Hematopoietic multipotent progenitor cell treated with erythropoietin and hydrocortisone succinate and interleukin-3 and kit ligand, for 17 days (in vitro differentiated cells): ENCODE measurements at regions not wholly inside any gene's neighbourhood (a gene's known extent, or its start where the extent isn't known, plus 50 kb on each side); places are given as distances from the start of the nearest gene placed in this dataset.
"Not testable (repeated sequence)": the region's sequence is repeated elsewhere in the genome, so short reads cannot be mapped to it uniquely, and the experiment has no call there.

Experiments used
- DNase-seq: peaks from one replicate; pipeline ENCODE4 v3.0.0-alpha.2; 2015; ENCODE audit warnings: low spot score

- DNase-seq: no peak
These were observed 70.0 kb downstream of the KCTD15 start for GRCh38 chr19:33866696-33867095.

GRCh38 chr19:33868076-33868735 lies 71.5 kb downstream of the KCTD15 start:
- no peak for DNase-seq

GRCh38 chr19:33868788-33869412 lies 72.2 kb downstream of the KCTD15 start:
- DNase-seq: no peak

- not testable (repeated sequence) for DNase-seq
These were observed 73.7 kb downstream of the KCTD15 start for GRCh38 chr19:33870298-33870932.

GRCh38 chr19:33871605-33872004 lies 74.9 kb downstream of the KCTD15 start:
- no peak for DNase-seq

GRCh38 chr19:33872445-33873320 lies 76.0 kb downstream of the KCTD15 start:
- no peak for DNase-seq

- no peak for DNase-seq
These were observed 78.4 kb downstream of the KCTD15 start for GRCh38 chr19:33875071-33875470.

GRCh38 chr19:33876192-33876591 lies 79.5 kb downstream of the KCTD15 start:
- DNase-seq: no peak

GRCh38 chr19:33878030-33878544 lies 81.4 kb downstream of the KCTD15 start:
- DNase-seq: no peak

GRCh38 chr19:33878910-33879810 lies 82.5 kb downstream of the KCTD15 start:
- DNase-seq: no peak

- no peak for DNase-seq
These were observed 83.3 kb downstream of the KCTD15 start for GRCh38 chr19:33879818-33880575.

GRCh38 chr19:33883859-33884519 lies 87.3 kb downstream of the KCTD15 start:
- no peak for DNase-seq

GRCh38 chr19:33885236-33885635 lies 88.6 kb downstream of the KCTD15 start:
- DNase-seq: no peak

- DNase-seq: no peak
These were observed 91.2 kb downstream of the KCTD15 start for GRCh38 chr19:33887891-33888290.

- DNase-seq: no peak
These were observed 92.0 kb downstream of the KCTD15 start for GRCh38 chr19:33888665-33889064.

- no peak for DNase-seq
These were observed 93.9 kb downstream of the KCTD15 start for GRCh38 chr19:33890569-33890968.

GRCh38 chr19:33891773-33892172 lies 95.1 kb downstream of the KCTD15 start:
- no peak for DNase-seq

GRCh38 chr19:33894787-33895186 lies 98.1 kb downstream of the KCTD15 start:
- DNase-seq: no peak

GRCh38 chr19:33895366-33895765 lies 98.7 kb downstream of the KCTD15 start:
- no peak for DNase-seq
